Endothelial cell of umbilical vein (primary cell): ENCODE measurements at regions not wholly inside any gene's neighbourhood (a gene's known extent, or its start where the extent isn't known, plus 50 kb on each side); places are given as distances from the start of the nearest gene placed in this dataset.

Experiments
- BruUV-seq: library from RNA; stranded (reverse); fragments of 400-500 nt; replicated peaks from 2 replicates; lab custom pipeline; 2021; lab: Mats Ljungman, UMichigan
- CTCF ChIA-PET: fragments of 300-600, 350-600 bp; sonication (Branson Sonifier 250); formaldehyde crosslinking; loops from one replicate; lab custom pipeline; 2021; ENCODE audit warnings: antibody characterized with exemption, inconsistent platforms; lab: Charles Lee
- POLR2A ChIA-PET: fragments of 300-600, 350-600 bp; sonication (Branson Sonifier 250); formaldehyde crosslinking; loops from one replicate; lab custom pipeline; 2021; ENCODE audit warnings: antibody characterized with exemption, inconsistent platforms; lab: Charles Lee
- DNase-seq: peaks from one replicate; pipeline ENCODE4 v3.0.0-alpha.2; 2011; ENCODE audit warnings: low read depth, low spot score
- FAIRE-seq: peaks from 2 replicates; lab custom pipeline; 2011; peaks lifted over from hg19 to GRCh38; lab: Jason Lieb, UNC
- H2AFZ ChIP-seq: 2 replicates; pipeline ENCODE4 v1.6.0; 2012; ENCODE audit warnings: low read depth, low read length, control low read depth, inconsistent platforms
- H3K27ac ChIP-seq: 2 replicates; pipeline ENCODE4 v1.5.1; 2011; ENCODE audit warnings: low read depth, mild to moderate bottlenecking, control low read depth, low read length, moderate library complexity; ENCODE audit not compliant: insufficient read depth
- H3K27me3 ChIP-seq, 2 experiments: 2 replicates each; pipeline versions ENCODE4 v1.6.0 to v1.6.1; 2011; ENCODE audit warnings: low read length in 2 of 2, mixed read lengths in 1 of 2; ENCODE audit not compliant: control insufficient read depth in 2 of 2, insufficient read depth in 2 of 2
- H3K36me3 ChIP-seq, 2 experiments: 2 replicates in 1 of 2; 3 replicates in 1 of 2; pipeline ENCODE4 v1.5.1; 2011; ENCODE audit warnings: low read length in 2 of 2, mild to moderate bottlenecking in 1 of 2, moderate library complexity in 1 of 2; ENCODE audit not compliant: control insufficient read depth in 2 of 2, insufficient read depth in 2 of 2; ENCODE audit errors: extremely low read depth in 1 of 2
- H3K4me1 ChIP-seq: 3 replicates; pipeline ENCODE4 v1.5.1; 2011; ENCODE audit warnings: mild to moderate bottlenecking, low read length; ENCODE audit not compliant: control insufficient read depth, insufficient read depth; ENCODE audit errors: extremely low read depth
- H3K4me2 ChIP-seq: 2 replicates; pipeline ENCODE4 v1.6.1; 2011; ENCODE audit warnings: low read length, control low read depth, mixed read lengths; ENCODE audit not compliant: insufficient read depth
- H3K4me3 ChIP-seq, 3 experiments: fragments of 200-600 bp in 1 of 3; sonication (generic), shearing (Covaris generic) in 1 of 3; replicated peaks in 1 of 3; 2 replicates each; pipeline ENCODE4 v1.5.1; 2011 to 2016; ENCODE audit warnings: control low read depth in 3 of 3, low read length in 3 of 3, mild to moderate bottlenecking in 2 of 3, inconsistent platforms in 1 of 3, low read depth in 1 of 3, moderate library complexity in 1 of 3; ENCODE audit not compliant: insufficient read depth in 1 of 3
- H3K79me2 ChIP-seq: 2 replicates; pipeline ENCODE4 v1.6.0; 2012; ENCODE audit warnings: low read length, inconsistent platforms; ENCODE audit not compliant: control insufficient read depth, insufficient read depth
- H3K9ac ChIP-seq: replicated peaks from 2 replicates; pipeline ENCODE3; 2011; ENCODE audit warnings: low read length, control low read depth; ENCODE audit not compliant: insufficient read depth; ENCODE audit errors: extremely low read depth
- H3K9me1 ChIP-seq: replicated peaks from 3 replicates; pipeline ENCODE4 v1.6.0; 2011; ENCODE audit warnings: mild to moderate bottlenecking, low read length; ENCODE audit not compliant: control insufficient read depth, insufficient read depth; ENCODE audit errors: extremely low read depth
- H3K9me3 ChIP-seq: replicated peaks from 2 replicates; pipeline ENCODE4 v1.5.1; 2012; ENCODE audit warnings: low read length, inconsistent platforms; ENCODE audit not compliant: control insufficient read depth, insufficient read depth
- H4K20me1 ChIP-seq: replicated peaks from 2 replicates; pipeline ENCODE3; 2011; ENCODE audit warnings: mild to moderate bottlenecking, low read length; ENCODE audit not compliant: control insufficient read depth, insufficient read depth; ENCODE audit errors: extremely low read depth
- CTCF ChIP-seq, 2 donors: IDR thresholded peaks; 1 replicate in 1 of 2; 2 replicates in 1 of 2; pipeline ENCODE4 v1.5.1; 2011; ENCODE audit warnings: low read length in 2 of 2, mild to moderate bottlenecking in 2 of 2, moderate library complexity in 2 of 2, control low read depth in 1 of 2, inconsistent platforms in 1 of 2, low read depth in 1 of 2; ENCODE audit not compliant: insufficient read depth in 1 of 2; ENCODE audit errors: extremely low read depth in 1 of 2
- EZH2 ChIP-seq: IDR thresholded peaks from 2 replicates; pipeline ENCODE4 v1.6.1; 2012; ENCODE audit warnings: borderline replicate concordance, low read depth, mild to moderate bottlenecking, moderate library complexity, low read length, inconsistent platforms; ENCODE audit not compliant: severe bottlenecking
- FOS ChIP-seq: IDR thresholded peaks from 2 replicates; pipeline ENCODE4 v1.6.1; 2011; ENCODE audit warnings: mild to moderate bottlenecking, low read length, moderate library complexity, borderline replicate concordance; ENCODE audit not compliant: insufficient read depth
- GATA2 ChIP-seq: IDR thresholded peaks from 2 replicates; pipeline ENCODE4 v1.7.0; 2011; ENCODE audit warnings: low read depth, mild to moderate bottlenecking, moderate library complexity, mixed read lengths, low read length; ENCODE audit not compliant: insufficient read length, insufficient read depth
- JUN ChIP-seq: IDR thresholded peaks from 2 replicates; pipeline ENCODE4 v1.6.1; 2011; ENCODE audit warnings: borderline replicate concordance, low read depth; ENCODE audit not compliant: insufficient read length, insufficient read depth
- MAX ChIP-seq: IDR thresholded peaks from 2 replicates; pipeline ENCODE4 v1.6.1; 2011; ENCODE audit not compliant: insufficient read depth, insufficient read length
- MYC ChIP-seq: IDR thresholded peaks from one replicate; pipeline ENCODE4 v1.6.1; 2011; ENCODE audit warnings: mild to moderate bottlenecking, low read depth, low read length
- POLR2A ChIP-seq: IDR thresholded peaks from 2 replicates; pipeline ENCODE4 v1.6.1; 2012; ENCODE audit warnings: low read depth, mild to moderate bottlenecking, control low read depth, low read length
- POLR2AphosphoS5 ChIP-seq: IDR thresholded peaks from 2 replicates; pipeline ENCODE4 v1.6.1; 2012; ENCODE audit warnings: low read depth, mild to moderate bottlenecking, control low read depth, low read length, moderate library complexity; ENCODE audit not compliant: insufficient read depth
- dilution Hi-C: fragments of 300-500 bp; cut with MboI; formaldehyde crosslinking; loops from one replicate; pipeline ENCODE4 v1.15.0; 2019; ENCODE audit warnings: low sequenced_read_pairs; ENCODE audit not compliant: extremely low pct_ligation_motif_present
- intact Hi-C: fragments of 100-400 bp; cut with micrococcal nuclease; formaldehyde crosslinking; loops from one replicate; pipeline ENCODE4 v1.10.0; 2022

GRCh38 chr9:95753762-95754465 lies 121.6 kb upstream of the ERCC6L2 start:
- intact Hi-C loops (no loop called here), dilution Hi-C loops (no loop called here)
- H3K4me1 ChIP-seq: peaks cover 5% of the 10 kb centered on the region
- no peak overlapping the region for H2AFZ ChIP-seq
- CTCF ChIA-PET: interaction anchor here (0.9 to 2.0 kb wide), 5 partner anchors 11 to 80 kb away, joined by 3 to 10 read pairs (median 3); no protein-coding TSS in a partner anchor
- H3K9me3 ChIP-seq: no peaks in the 10 kb centered on the region
- FAIRE-seq (no peak), DNase-seq (peak; percentile 20)
- no peaks in the 10 kb centered on the region for H3K27me3 ChIP-seq
- no peak overlapping the region for H3K27ac ChIP-seq
- no peak overlapping the region for H3K9ac ChIP-seq
- no TSS peak for BruUV-seq
- H3K79me2 ChIP-seq: no peaks in the 10 kb centered on the region
- no peaks in the 10 kb centered on the region for H4K20me1 ChIP-seq
- H3K4me2 ChIP-seq: no peak overlapping the region
- H3K9me1 ChIP-seq: no peaks in the 10 kb centered on the region
- POLR2A ChIA-PET: no interaction called here
- no peak for TF ChIP-seq GATA2
- TF ChIP-seq FOS: no peak
- no peak for TF ChIP-seq POLR2A
- TF ChIP-seq CTCF (IDR thresholded peaks at IDR 0.05; ENCODE audit: extremely low read depth in 1 of 2, insufficient read depth in 1 of 2, low read depth in 1 of 2, low read length in 2 of 2): no peak
- TF ChIP-seq POLR2AphosphoS5: no peak
- no peak for TF ChIP-seq JUN
- TF ChIP-seq MAX: no peak
- TF ChIP-seq EZH2: no peak
- TF ChIP-seq MYC: no peak
- no peak overlapping the region for H3K4me3 ChIP-seq
- no peaks in the 10 kb centered on the region for H3K36me3 ChIP-seq
